GM12891 (cell line): ENCODE measurements at regions not wholly inside any gene's neighbourhood (a gene's known extent, or its start where the extent isn't known, plus 50 kb on each side); places are given as distances from the start of the nearest gene placed in this dataset.

ENCODE experiments used
- POLR2A ChIP-seq: IDR thresholded peaks from 2 replicates; pipeline ENCODE4 v1.6.1; 2011; ENCODE audit warnings: low read depth, low read length, control low read depth
- POLR2AphosphoS5 ChIP-seq: IDR thresholded peaks from 2 replicates; pipeline ENCODE4 v1.6.1; 2011; ENCODE audit warnings: low read depth, low read length, control low read depth

- TF ChIP-seq POLR2A (no peak), POLR2AphosphoS5 (no peak)
Observed at GRCh38 chr6:43983191-43983590, 144.1 kb downstream of the MRPL14 start.
